HCT116 (cell line): ENCODE measurements at regions not wholly inside any gene's neighbourhood (a gene's known extent, or its start where the extent isn't known, plus 50 kb on each side); places are given as distances from the start of the nearest gene placed in this dataset.

Experiments used
- CEBPB ChIP-seq: IDR thresholded peaks from 2 replicates; pipeline ENCODE4 v1.6.1; 2012; ENCODE audit warnings: low read depth
- CTCF ChIP-seq, 3 experiments: fragments of 200-600 bp in 1 of 3; sonication (generic) in 1 of 3; IDR thresholded peaks in 2 of 3; conservative IDR thresholded peaks in 1 of 3; 2 replicates each; pipeline ENCODE4 v1.5.1; 2012 to 2017; ENCODE audit warnings: low read depth in 2 of 3, low read length in 2 of 3, antibody characterized with exemption in 1 of 3, borderline replicate concordance in 1 of 3, control low read depth in 1 of 3, mild to moderate bottlenecking in 1 of 3, mixed read lengths in 1 of 3, mixed run types in 1 of 3, moderate library complexity in 1 of 3; ENCODE audit not compliant: insufficient read depth in 1 of 3
- EGR1 ChIP-seq: IDR thresholded peaks from 2 replicates; pipeline ENCODE4 v1.6.1; 2012; ENCODE audit warnings: low read depth
- EZH2 ChIP-seq: fragments of 200-600 bp; sonication (generic); IDR thresholded peaks from 2 replicates; pipeline ENCODE4 v1.6.1; 2017; ENCODE audit warnings: antibody characterized with exemption, mixed run types
- EZH2phosphoT487 ChIP-seq: fragments of 200-600 bp; IDR thresholded peaks from 2 replicates; pipeline ENCODE4 v1.6.1; 2018; ENCODE audit warnings: antibody characterized with exemption, borderline replicate concordance
- JUND ChIP-seq: IDR thresholded peaks from 2 replicates; pipeline ENCODE4 v1.6.1; 2012
- MAX ChIP-seq: IDR thresholded peaks from 2 replicates; pipeline ENCODE4 v1.6.1; 2012
- POLR2A ChIP-seq: IDR thresholded peaks from 2 replicates; pipeline ENCODE4 v1.7.0; 2011; ENCODE audit warnings: borderline replicate concordance; ENCODE audit not compliant: insufficient read depth, insufficient read length; ENCODE audit errors: extremely low read depth
- POLR2AphosphoS5 ChIP-seq: IDR thresholded peaks from 2 replicates; pipeline ENCODE4 v1.6.1; 2011; ENCODE audit warnings: mild to moderate bottlenecking, low read depth, low read length, moderate library complexity
- RAD21 ChIP-seq: IDR thresholded peaks from 2 replicates; pipeline ENCODE4 v1.6.1; 2012; ENCODE audit warnings: low read depth, mild to moderate bottlenecking
- REST ChIP-seq: IDR thresholded peaks from 2 replicates; pipeline ENCODE4 v1.6.1; 2012; ENCODE audit warnings: low read depth
- ZFX ChIP-seq: fragments of 450-650 bp; IDR thresholded peaks from 2 replicates; pipeline ENCODE4 v1.6.1; 2017
- TF ChIP-seq, protein P1 (sequence below): IDR thresholded peaks from 2 replicates; pipeline ENCODE4 v1.6.1; 2011; ENCODE audit warnings: mild to moderate bottlenecking, low read length, moderate library complexity; ENCODE audit not compliant: insufficient replicate concordance; ENCODE audit errors: extremely low read depth
- TF ChIP-seq, protein P2 (sequence below): IDR thresholded peaks from 2 replicates; pipeline ENCODE4 v1.6.1; 2012

GRCh38 chr1:69104894-69105293 lies 462.8 kb upstream of the LRRC7 start:
- TF ChIP-seq POLR2AphosphoS5 (no peak), EGR1 (no peak), ZFX (no peak), CTCF (IDR thresholded peaks at IDR 0.05 in 2 of 3, conservative IDR thresholded peaks at IDR 0.05 in 1 of 3; ENCODE audit: borderline replicate concordance in 1 of 3, insufficient read depth in 1 of 3, low read depth in 2 of 3, low read length in 2 of 3) (no peak), EZH2 (no peak), POLR2A (no peak), MAX (no peak), CEBPB (no peak), EZH2phosphoT487 (no peak), RAD21 (no peak), REST (no peak), JUND (no peak)
- TF ChIP-seq, protein P1, sequence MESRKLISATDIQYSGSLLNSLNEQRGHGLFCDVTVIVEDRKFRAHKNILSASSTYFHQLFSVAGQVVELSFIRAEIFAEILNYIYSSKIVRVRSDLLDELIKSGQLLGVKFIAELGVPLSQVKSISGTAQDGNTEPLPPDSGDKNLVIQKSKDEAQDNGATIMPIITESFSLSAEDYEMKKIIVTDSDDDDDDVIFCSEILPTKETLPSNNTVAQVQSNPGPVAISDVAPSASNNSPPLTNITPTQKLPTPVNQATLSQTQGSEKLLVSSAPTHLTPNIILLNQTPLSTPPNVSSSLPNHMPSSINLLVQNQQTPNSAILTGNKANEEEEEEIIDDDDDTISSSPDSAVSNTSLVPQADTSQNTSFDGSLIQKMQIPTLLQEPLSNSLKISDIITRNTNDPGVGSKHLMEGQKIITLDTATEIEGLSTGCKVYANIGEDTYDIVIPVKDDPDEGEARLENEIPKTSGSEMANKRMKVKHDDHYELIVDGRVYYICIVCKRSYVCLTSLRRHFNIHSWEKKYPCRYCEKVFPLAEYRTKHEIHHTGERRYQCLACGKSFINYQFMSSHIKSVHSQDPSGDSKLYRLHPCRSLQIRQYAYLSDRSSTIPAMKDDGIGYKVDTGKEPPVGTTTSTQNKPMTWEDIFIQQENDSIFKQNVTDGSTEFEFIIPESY = no peak
- TF ChIP-seq, protein P2, sequence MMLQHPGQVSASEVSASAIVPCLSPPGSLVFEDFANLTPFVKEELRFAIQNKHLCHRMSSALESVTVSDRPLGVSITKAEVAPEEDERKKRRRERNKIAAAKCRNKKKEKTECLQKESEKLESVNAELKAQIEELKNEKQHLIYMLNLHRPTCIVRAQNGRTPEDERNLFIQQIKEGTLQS = no peak
